GM21786 (cell line): ENCODE measurements at regions not wholly inside any gene's neighbourhood (a gene's known extent, or its start where the extent isn't known, plus 50 kb on each side); places are given as distances from the start of the nearest gene placed in this dataset.

Source experiments
- ATAC-seq: cut with Tn5 transposase; IDR thresholded peaks from one replicate; pipeline ENCODE4 v1.9.1; 2021; ENCODE audit not compliant: unreplicated experiment

GRCh38 chr7:18198868-18199267, 171.2 kb upstream of the PRPS1L1 start:
- ATAC-seq, result no peak

GRCh38 chr7:18200266-18200665, 172.6 kb upstream of the PRPS1L1 start:
- no peak for ATAC-seq

DNA sequence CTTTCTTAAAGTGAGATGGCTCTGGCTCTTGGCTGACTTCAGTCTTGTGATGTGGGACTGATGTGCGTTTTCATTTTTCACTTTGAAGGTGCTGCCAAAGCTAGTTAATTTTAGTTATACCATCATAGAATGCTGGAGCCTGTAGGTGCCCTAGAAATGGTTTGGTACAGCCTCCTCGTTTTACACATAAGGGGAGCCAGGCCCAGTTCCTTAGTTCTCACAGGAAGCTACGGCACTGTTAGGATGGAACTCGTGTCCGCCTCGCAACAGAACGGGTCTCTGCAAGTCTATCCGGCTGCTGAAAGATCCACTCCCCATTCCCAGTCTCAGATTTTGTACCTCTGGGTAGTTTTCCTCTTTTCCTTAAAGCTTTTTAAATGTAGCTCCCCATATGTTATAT, 173.2 kb upstream of the PRPS1L1 start:
- no peak for ATAC-seq

- no peak for ATAC-seq
These were observed 173.7 kb upstream of the PRPS1L1 start for GRCh38 chr7:18201350-18201749.

GRCh38 chr7:18202315-18203045, 174.8 kb upstream of the PRPS1L1 start:
- no peak for ATAC-seq

- no peak for ATAC-seq
These were observed 178.7 kb upstream of the PRPS1L1 start for GRCh38 chr7:18206331-18206730.

DNA sequence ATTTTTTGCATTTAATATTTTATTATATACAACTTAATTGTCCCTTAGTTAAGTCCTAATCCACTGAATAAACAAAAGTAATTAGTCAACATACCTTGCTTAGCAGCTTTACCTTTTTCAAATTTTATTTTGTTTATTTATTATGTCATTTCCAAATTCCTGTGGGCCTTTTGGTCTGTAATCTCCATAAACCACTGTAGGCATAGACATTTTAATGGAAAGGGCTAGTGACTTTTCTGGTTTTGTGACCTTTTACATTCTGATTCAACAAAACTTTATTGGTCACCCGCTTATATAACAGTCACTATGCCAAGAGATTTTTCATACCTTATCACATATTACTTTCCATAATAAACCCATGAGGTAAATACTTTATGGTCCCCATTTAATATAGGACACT, 181.3 kb upstream of the PRPS1L1 start:
- no peak for ATAC-seq

- no peak for ATAC-seq
These were observed 182.7 kb upstream of the PRPS1L1 start for GRCh38 chr7:18210377-18210776.

DNA sequence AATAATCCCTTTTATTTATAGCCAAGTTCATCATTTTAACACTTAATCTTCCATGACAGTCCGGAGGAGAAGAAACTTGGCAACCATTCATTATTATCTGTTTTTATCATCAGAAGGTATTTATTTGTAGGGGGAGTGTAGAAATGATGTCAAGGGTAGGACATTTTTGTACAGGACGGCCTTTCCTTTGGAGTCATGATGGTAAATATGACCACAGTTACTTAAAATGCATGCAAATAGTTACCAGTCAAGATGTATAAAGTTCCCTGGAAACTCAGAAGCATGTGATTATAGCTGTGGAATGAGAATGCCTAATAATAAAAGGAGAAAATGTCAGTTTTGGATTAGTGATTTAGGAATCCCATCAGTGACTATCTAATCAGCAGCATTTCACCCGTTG, 183.1 kb upstream of the PRPS1L1 start:
- no peak for ATAC-seq

DNA sequence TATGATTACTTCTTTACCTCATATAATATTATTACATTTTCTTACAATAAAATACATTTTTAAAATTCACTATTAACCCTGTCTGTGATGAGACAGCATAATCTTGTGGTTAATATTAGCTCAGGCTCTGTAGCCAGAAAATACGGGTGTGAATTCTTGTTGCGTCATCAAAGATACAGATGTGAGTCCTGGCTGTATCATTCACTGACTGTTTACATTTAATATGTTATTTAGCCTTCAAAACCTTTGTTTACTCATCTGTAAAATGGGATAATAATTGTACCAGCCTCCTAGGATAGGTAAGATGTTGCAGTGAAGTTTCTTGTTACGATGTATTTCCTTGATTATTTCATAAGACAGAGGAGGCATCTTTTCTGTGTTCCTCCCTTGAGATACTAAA, 184.7 kb upstream of the PRPS1L1 start:
- ATAC-seq, result no peak

- no peak for ATAC-seq
These were observed 185.1 kb upstream of the PRPS1L1 start for GRCh38 chr7:18212758-18213157.

DNA sequence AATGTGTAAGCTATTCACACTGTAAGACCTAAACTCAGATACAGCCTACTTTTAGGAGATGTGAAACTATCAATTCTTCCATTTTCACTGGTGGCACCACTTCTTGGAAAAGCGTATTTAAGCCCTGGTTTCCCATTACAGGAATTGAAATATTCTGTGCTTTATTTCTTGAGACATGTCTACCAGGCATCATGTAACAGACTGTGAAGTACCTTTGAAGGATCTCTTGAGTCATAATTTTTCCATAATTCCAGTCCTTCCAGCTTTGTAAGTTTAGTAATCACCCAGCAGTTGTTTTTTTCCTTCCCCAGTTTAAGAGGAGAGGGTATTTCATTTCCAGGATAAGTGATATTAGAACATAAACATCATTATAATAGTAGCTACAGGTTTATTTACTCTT, 186.0 kb upstream of the PRPS1L1 start:
- no peak for ATAC-seq

GRCh38 chr7:18216270-18216669, 188.6 kb upstream of the PRPS1L1 start:
- no peak for ATAC-seq

- ATAC-seq, result no peak
These were observed 194.0 kb upstream of the PRPS1L1 start for GRCh38 chr7:18221377-18222293.

GRCh38 chr7:18222636-18223035, 195.0 kb upstream of the PRPS1L1 start:
- no peak for ATAC-seq

- no peak for ATAC-seq
These were observed 196.5 kb upstream of the PRPS1L1 start for GRCh38 chr7:18224138-18224537.

- peak; percentile 67 for ATAC-seq
These were observed 197.4 kb upstream of the PRPS1L1 start for GRCh38 chr7:18225067-18225466.

GRCh38 chr7:18226598-18226997, 199.0 kb upstream of the PRPS1L1 start:
- ATAC-seq, result no peak

- ATAC-seq, result no peak
These were observed 201.0 kb upstream of the PRPS1L1 start for GRCh38 chr7:18228686-18229085.

DNA sequence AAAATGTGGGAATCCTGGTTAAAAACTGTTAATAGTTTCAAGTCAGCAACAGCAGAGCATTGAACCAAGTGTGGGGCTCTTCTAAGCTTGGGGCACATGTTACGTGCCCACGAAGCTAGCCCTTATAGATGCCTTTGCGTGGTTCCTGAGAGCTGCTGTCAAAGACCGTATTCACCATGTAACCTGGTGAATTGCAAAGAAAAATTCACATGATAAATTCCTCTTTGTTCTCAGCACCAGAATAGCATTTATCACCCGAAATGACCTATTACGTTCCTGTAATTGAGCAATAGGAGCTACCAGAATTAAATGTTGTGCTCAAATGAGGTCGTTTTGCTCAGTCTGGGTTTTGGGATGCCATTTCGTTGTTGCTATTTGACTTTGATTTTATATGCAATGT, 202.6 kb upstream of the PRPS1L1 start:
- ATAC-seq, result no peak

GRCh38 chr7:18231854-18232253, 204.2 kb upstream of the PRPS1L1 start:
- no peak for ATAC-seq

DNA sequence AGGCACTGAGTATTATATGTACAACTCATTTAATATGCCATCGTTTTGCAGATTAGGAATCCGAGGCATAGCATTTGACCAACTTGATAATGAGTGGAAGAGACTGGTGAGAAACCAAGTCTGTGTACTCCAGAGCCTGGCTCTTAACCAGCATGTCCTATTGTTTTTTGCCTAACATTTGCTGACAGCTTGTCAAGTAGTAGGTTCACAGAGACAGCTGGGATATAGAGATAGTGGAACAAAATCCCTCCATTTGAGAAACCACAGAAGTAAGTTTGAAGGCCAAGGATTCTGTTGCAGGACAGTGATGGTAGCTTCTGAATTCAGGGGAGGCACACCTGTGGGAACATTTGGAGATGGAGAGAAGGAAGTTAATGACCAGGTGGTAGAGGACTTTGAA, 206.9 kb upstream of the PRPS1L1 start:
- ATAC-seq, result no peak
